NCI-H748 (cell line): ENCODE measurements at regions not wholly inside any gene's neighbourhood (a gene's known extent, or its start where the extent isn't known, plus 50 kb on each side); places are given as distances from the start of the nearest gene placed in this dataset.
"Not testable (repeated sequence)": the region's sequence is repeated elsewhere in the genome, so short reads cannot be mapped to it uniquely, and the experiment has no call there.

Experiments used
- DNase-seq: peaks from one replicate; lab custom pipeline; 2025; ENCODE audit not compliant: unreplicated experiment; lab: John Stamatoyannopoulos, UW

DNA sequence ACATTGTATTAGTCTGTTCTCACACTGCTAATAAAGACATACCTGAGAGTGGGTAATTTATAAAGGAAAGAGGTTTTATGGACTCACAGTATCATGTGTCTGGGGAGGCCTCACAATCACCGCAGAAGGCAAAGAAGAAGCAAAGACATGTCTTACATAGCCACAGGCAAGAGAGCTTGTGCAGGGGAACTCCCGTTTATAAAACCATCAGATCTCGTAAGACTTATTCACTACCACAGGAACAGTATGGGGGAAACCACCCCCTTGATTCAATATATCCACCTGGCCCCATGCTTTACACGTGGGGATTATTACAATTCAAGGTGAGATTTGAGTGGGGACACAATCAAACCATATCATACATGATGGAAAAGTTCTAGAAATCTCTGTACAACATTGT lies 165.3 kb downstream of the OR2B2 start:
- DNase-seq, result not testable (repeated sequence)

DNA sequence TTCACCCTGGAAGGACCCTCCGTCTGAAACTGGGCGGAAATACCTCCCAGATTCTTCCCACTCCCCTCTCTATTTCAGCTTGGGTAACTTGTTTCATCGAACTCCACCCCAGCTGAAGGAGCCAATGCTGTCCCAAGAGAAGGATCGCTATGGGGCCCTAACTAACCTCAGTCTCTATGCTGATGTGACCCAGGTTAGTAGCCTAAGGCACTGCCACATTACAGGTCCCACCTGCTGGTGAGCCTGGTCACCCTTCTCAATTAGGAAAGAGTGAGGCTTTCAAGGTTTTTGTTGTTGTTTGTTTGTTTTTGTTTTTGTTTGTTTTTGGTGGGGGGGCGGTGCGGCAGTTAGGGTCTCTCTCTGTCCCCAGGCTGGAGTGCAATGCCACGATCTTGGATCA lies 168.4 kb downstream of the OR2B2 start:
- DNase-seq, result no peak

DNA sequence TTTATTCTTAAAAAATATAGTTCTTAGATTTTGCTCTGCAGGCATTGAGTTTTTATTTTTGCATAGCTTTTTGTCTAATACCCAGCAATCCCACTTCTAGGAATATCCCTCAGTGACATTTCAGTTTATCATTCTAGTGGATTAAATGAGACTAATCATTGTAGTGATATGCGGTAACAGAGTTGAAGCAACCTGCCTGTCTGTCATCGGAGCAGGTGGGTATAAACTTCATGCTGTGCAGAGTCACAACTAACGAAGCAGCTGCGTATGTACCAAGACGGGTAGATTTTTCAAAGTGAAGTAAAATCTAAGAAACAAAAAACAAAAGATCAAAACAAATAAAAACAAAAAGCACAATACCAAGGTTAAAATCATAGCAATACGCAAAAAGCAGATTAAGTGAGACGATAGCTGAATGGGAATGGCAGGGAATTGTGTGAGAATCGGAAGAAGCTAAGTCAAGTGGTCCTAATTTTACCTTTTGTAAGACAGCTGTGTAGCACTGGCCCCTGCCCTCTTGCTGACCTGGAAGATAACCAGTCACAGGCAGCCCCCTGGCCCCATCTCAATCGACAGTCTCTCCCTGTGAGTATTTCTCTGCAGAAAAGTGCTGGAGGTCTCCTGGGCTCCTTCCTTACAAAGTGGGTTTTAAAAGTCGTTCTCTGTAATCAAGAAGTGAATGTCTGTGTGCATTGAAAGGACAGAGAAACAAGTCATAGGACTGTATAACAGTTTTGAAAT lies 169.2 kb downstream of the OR2B2 start:
- no peak for DNase-seq

DNA sequence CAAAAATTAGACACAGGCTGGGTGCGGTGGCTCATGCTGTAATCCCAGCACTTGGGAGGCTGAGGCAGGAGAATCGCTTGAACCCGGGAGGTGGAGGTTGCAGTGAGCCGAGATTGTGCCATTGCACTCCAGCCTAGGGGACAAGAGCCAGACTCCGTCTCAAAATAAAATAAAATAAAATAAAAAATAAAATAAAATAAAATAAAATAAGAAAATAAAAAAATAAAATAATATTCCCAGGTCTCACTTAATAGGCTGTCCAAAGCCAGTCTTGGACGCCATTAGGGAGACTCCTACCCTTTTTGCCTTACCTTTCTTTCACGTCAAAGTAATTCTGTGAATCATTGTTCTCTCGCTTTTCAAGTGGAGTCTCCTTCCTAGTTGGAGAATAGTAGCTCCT lies 172.3 kb downstream of the OR2B2 start:
- DNase-seq, result not testable (repeated sequence)

DNA sequence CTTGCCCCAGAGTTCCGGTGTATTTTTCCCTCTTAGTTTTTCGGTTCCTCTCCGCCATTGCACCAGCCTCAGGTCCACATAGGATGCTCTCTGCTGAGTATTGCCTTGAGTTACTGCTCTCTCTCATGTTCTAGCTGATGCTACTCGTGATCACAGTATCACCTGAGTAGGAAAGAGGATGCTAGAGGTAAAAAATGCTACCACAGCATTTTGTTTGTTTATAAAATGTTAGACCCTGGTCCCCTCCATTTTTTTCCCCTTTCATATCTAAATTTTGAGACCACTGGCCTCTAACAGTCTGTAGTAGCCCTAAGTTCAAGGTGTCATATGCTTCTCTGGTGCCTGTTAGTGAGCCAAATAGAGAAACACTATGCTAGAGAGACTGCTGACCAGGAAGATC lies 175.5 kb downstream of the OR2B2 start:
- no peak for DNase-seq

DNA sequence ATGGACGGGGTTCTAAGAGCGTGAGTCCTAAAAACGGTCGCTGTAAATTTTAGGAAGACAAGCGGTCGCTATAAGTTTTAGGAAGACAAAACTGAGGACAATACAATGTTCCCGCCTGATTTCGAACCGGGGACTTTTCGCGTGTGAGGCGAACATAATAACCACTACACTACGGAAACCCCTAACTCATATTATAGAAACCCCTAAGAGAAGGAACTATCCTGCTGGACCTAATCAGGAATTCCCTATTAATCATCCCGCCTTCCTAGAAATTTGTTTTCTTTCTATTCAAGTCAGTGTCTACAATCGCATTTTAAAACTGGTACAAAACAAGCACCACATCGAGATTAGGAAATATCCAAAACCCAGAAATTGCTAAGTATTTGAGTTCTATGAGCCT lies 183.8 kb downstream of the OR2B2 start:
- DNase-seq, result no peak

DNA sequence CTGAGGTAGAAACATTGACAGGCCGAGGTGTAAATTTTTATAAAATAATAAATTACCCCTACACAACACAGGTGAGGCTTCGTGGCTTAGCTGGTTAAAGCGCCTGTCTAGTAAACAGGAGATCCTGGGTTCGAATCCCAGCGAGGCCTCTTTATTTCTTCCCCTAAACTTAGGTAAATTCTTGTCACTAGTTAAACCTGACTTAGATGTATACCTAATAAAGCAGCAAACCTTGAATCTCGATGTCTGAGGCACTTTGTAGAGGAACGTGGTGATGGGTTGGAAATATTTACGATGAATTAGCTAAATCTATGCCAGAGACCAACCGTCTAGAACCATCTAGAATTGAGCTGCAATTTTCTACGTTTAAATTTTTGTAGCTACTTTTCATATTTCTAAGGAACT lies 185.6 kb downstream of the OR2B2 start:
- no peak for DNase-seq

DNA sequence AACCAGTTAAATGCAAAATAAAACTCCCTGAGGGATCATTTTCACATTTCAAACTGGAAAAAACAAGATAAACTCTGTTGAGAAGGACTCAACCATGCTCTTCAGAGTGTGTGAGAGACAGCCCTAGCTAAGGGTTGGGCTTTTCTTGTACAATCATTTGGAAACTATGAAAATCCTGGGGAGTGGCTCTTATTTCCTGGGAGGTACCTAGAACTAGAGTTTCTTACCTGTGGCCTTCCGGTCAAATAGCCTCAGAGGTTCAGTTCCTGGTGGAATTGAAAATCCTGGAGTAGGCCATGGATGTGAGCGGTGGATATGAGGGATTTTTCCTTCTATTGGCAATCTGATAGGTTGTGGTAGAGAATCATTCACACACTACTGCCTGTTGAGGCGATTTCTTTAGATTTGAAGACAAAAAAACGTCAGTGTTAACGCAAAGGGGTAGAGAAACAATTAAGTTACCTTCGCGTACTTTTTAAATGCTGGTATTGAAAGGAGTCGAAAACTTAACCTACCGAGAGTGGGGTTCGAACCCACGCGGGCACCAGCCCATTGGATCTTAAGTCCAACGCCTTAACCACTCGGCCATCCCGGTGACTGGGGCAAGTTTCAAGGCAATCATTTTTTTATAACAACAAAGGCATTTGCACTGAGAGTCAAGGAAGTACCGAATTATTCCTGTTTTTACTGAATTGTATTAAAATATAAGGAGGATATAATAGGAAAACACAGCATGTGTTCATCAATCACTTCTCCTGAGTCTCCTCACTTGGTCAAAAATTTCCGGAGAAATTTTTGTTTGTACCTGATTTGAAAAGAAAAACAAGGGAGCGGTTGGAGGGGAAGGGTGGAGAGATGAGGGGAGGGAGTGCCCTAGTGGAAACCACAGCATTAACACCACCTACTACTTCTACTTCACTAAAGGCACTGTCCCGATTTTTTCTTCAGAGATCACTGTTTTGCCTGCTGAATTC lies 191.3 kb downstream of the OR2B2 start:
- DNase-seq, result no peak

DNA sequence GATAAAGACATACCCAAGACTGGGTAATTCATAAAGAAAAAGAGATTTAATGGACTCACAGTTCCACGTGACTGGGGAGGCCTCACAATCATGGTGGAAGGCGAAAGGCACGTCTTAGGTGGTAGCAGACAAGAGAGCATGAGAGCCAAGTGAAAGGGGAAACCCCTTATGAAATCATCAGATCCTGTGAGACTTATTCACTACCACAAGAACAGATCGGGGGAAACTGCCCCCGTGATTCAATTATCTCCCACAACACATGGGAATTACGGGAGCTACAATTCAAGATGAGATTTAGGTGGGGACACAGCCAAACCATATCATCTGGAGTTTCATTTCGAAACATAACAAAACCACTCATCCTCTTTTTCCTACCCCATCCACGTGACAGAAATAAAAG lies 193.2 kb downstream of the OR2B2 start:
- DNase-seq, result not testable (repeated sequence)

DNA sequence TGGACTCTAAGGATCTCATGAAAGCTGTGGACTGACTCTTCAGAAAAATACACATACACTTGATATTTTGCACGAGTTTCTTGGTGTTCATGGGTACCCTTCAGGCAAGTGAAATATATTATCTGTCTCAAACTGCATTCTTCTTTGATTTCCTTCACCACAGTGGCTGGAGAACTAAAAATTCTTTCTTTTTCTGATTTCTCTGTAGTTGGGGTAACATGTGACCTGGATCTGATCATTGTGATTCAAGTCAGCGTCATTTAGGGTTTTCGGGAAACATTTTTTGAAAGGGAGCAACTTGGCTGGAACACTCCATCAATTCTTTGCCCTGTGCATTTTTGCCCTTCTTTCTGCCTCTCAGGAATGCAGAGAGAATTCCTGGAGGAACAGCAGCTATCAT lies 205.8 kb downstream of the OR2B2 start:
- DNase-seq, result no peak

DNA sequence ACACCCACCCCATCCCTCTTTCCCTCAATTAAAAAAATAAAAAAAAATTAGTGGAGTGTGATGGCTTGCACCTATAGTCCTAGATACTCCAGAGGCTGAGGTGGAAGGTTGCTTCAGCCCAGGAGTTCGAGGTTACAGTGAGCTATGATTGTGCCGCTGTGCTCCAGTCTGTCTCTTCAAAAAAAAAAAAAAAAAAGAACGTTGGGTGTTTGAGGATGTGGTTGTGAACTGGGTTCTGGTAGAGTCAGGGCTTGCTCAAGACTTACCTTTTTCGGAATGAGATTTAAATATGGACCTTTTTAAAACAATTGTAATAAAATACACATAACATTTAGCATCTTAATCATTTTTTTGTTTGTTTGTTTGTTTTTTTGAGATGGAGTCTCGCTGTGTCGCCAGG lies 211.9 kb downstream of the OR2B2 start:
- no peak for DNase-seq

DNA sequence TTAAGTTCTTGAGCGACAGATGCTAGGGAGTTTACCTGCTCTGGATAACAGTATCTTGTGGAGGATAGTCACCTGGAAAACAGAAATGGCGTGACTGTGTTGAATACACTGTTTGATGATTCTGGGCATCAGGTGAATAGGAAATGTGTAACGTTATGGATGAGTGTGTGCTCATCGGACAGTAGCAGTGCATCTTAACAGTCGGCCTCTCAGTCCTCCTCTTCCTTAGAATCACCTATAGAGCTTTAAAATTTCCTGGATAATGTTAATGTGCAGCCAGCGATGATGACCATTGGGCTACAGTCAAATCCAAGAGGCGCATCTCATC lies 217.7 kb downstream of the OR2B2 start:
- no peak for DNase-seq

DNA sequence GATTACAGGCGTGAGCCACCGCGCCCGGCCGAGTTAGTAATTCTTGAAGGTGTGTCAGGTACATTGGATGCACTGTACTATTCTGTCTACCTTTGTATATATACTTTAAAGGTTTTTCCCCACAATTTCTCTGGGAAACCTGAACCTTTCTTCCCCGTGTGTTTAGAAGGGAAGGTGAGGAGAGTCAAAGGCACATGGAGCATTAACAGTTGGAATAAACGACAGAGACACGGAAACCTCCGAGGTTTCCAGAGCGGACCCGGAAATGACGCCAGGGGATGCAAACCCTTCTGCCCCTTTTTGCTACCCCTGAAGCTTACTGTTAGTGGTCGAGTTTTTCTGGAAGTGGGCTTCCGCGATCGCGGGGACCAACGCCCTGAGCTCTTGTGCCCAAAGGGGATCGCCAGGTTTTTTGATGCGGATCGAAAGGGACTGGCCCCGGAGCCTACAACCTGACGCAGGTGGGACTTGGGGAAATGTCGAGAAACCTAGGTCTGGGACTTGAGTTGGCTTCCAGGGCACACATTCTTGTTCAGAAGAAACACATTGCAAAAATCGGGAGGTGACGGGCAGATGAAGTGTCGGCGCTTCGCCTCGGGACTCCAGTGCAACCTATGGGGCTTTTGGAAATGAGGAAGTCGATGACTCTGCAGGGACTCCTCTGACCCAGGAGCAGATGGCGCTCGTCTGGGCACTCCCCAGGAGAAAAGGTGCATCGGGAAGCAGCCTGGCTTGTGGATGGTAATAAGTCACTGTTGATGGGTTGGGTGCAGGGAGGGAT lies 218.2 kb downstream of the OR2B2 start:
- peak; percentile 85 for DNase-seq

DNA sequence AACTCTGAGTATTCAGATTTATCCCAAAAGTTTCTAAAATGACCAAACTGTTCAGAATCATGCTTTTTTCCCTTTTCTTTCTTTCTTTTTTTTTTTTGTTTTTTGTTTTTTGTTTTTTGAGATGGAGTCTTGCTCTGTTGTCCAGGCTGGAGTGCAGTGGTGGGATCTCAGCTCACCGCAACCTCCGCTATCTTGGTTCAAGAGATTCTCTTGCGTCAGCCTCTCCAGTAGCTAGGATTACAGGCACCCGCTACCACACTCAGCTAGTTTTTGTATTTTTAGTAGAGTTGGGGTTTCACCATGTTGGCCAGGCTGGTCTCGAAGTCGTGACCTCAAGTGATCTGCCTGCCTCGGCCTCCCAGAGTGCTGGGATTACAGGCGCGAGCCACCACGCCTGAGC lies 219.2 kb upstream of the ZNF184 start:
- not testable (repeated sequence) for DNase-seq

DNA sequence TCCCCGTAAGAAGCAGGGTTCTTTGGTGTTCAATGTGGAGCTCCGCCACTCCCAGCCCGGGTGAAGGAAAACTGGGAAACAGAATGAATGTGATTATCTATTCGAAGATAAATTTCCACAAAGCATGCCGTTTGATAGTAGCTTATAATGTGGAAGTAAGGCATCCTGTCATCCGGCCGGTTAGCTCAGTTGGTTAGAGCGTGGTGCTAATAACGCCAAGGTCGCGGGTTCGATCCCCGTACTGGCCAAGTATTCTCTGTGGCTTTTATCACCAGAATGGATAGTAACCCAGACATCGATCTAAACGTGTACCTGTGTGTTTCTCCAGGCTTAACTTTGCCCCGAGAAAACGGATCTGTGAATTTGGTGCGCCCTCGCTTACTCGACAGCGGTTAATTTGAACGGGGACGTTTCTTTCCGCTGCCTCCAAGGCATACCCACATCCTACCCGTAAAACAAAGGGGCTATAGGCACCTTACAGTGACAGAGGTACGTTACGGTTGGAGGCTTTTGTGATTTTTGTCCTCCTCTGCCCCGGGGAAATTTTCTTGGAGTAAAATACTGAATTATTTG lies 215.2 kb upstream of the ZNF184 start:
- DNase-seq, result peak; percentile 98

DNA sequence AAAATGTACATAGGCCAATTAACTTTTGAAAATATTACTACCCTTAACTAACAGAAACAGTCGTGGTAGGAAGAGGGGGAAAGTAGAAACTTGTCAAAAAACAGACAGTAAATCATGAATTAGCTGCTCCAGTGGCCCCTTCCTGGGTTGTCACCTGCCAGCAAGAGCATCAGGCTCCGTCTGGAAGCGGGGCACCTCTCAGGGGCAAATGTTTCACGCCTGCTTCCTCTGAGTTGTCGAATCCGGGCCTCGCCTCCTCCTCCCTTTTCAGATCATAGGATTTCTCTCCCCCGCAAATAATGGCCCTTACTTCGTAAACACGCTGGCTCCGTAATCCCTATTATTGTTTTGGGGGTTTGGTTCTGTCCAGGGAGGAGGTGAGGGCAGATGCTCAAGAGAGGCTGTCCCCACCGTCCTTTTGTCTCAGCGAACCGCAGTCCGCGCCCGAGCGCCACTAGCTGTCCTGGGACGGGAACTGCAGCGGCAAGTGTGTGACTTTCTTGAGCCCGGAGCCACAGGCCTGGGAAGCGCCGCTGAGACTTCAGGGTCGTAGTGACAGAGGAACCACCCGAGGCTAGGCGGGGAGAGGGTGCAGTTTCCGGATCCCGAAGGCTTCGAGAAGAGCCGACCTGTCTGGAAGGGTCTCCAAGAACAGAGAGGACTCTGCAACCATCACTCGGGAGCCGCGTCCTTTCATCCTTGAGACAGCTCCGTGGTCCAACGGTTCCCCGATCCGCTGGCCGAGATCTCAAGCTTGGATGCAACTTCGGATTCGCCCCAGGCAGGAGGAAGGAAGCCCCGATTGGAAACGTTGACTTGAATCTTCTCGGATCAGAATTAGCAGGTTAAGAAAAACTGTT lies 214.5 kb upstream of the ZNF184 start:
- DNase-seq, result peak; percentile 97

DNA sequence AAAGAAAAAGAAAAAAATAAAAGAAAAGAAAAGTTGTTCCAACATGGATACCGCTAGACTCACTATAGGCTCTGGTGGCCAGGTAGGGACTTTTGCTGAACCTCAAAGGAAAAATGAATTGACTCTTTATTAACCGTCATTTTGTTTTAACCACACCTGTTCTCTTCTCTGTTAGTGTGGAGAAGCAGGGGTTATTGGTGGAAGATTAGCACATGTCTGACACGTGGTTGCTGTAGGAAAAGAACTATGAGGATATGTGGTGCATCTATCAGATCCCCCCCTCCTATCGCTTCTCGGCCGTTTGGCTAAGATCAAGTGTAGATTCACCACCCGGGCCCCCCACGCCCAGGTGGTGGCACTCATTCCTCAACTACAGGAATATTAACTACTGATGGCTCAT lies 212.4 kb upstream of the ZNF184 start:
- DNase-seq, result no peak

DNA sequence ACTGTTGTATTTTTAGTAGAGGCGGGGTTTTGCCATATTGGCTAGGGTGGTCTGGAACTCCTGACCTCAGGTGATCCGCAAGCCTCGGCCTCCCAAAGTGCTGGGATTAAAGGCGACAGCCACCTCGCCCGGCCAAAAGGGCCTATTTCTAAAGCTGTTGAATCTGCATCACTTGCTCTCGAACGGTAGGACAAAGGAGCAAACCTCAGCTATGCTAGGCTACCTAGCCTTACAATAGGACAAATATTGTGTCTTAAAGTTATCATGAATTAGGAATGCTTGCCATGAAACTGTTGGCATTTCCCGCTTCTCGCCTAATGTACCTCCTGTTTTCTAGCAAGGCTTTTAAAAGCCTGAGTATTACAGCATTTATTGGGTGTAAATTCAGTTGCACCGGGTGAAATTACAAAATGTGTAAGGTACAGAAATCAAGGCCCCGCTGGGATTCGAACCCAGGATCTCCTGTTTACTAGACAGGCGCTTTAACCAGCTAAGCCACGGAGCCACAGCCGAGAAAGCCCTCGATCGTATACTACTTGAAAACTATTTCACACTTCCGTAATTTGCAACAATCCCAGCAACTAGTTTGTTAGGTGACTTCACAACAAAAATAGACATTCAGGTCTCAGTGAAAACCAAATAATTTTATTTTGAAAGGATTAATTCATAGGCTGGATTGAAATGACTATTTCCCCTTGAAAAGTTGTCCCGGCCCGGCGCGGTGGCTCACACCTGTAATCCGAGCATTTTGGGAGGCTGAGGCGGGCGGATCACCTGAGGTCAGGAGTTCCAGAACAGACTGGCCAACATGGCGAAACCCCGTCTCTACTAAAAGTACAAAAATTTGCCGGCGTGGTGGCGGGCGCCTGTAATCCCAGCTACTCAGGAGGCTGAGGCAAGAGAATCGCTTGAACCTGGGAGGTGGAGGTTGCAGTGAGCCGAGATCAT lies 211.6 kb upstream of the ZNF184 start:
- DNase-seq, result peak; percentile 90
